H9 (cell line): ENCODE measurements at regions not wholly inside any gene's neighbourhood (a gene's known extent, or its start where the extent isn't known, plus 50 kb on each side); places are given as distances from the start of the nearest gene placed in this dataset.

Experiments used
- DNase-seq: peaks from one replicate; pipeline ENCODE4 v3.0.0-alpha.2; 2017
- H2AFZ ChIP-seq: one replicate; pipeline ENCODE4 v1.6.1; 2013; ENCODE audit warnings: mild to moderate bottlenecking, low read length, control low read depth, moderate library complexity
- H2AK5ac ChIP-seq: 2 replicates; pipeline ENCODE4 v1.6.1; 2013; ENCODE audit warnings: low read length, control low read depth, mixed read lengths; ENCODE audit not compliant: insufficient read length
- H2BK120ac ChIP-seq: one replicate; pipeline ENCODE4 v1.6.1; 2013; ENCODE audit warnings: low read depth, mild to moderate bottlenecking, low read length, control low read depth, inconsistent platforms; ENCODE audit not compliant: poor library complexity, severe bottlenecking
- H2BK12ac ChIP-seq: 2 replicates; pipeline ENCODE4 v1.6.1; 2013; ENCODE audit warnings: low read length, control low read depth, mixed read lengths, low read depth; ENCODE audit not compliant: insufficient read length
- H2BK15ac ChIP-seq: 2 replicates; pipeline ENCODE4 v1.6.1; 2013; ENCODE audit warnings: low read depth, low read length, control low read depth
- H2BK20ac ChIP-seq: one replicate; pipeline ENCODE4 v1.6.1; 2013; ENCODE audit warnings: low read depth, mild to moderate bottlenecking, low read length, control low read depth, inconsistent platforms; ENCODE audit not compliant: poor library complexity, severe bottlenecking
- H2BK5ac ChIP-seq: 2 replicates; pipeline ENCODE4 v1.6.1; 2013; ENCODE audit warnings: low read length, control low read depth, mixed read lengths; ENCODE audit not compliant: insufficient read length
- H3K14ac ChIP-seq: 2 replicates; pipeline ENCODE4 v1.6.1; 2013; ENCODE audit warnings: low read length, control low read depth; ENCODE audit not compliant: insufficient read depth
- H3K18ac ChIP-seq: 2 replicates; pipeline ENCODE4 v1.6.1; 2013; ENCODE audit warnings: low read depth, mild to moderate bottlenecking, mixed read lengths, low read length, control low read depth; ENCODE audit not compliant: insufficient read length
- H3K23ac ChIP-seq: 2 replicates; pipeline ENCODE4 v1.6.1; 2013; ENCODE audit warnings: low read length, control low read depth, mixed read lengths, low read depth; ENCODE audit not compliant: insufficient read length
- H3K23me2 ChIP-seq: 2 replicates; pipeline ENCODE4 v1.6.1; 2013; ENCODE audit warnings: low read depth, mild to moderate bottlenecking, mixed read lengths, low read length, control low read depth; ENCODE audit not compliant: insufficient read length, poor library complexity, severe bottlenecking
- H3K27ac ChIP-seq: 2 replicates; pipeline ENCODE4 v1.5.1; 2013; ENCODE audit warnings: low read length, control low read depth, mixed read lengths, low read depth; ENCODE audit not compliant: insufficient read length
- H3K27me3 ChIP-seq: 2 replicates; pipeline ENCODE4 v1.6.1; 2013; ENCODE audit warnings: low read length, control low read depth, inconsistent platforms; ENCODE audit not compliant: insufficient read depth
- H3K4ac ChIP-seq: 2 replicates; pipeline ENCODE4 v1.6.1; 2013; ENCODE audit warnings: low read depth, mild to moderate bottlenecking, control low read depth, inconsistent platforms, low read length, moderate library complexity
- H3K4me1 ChIP-seq: 2 replicates; pipeline ENCODE4 v1.6.1; 2013; ENCODE audit warnings: low read length, control low read depth, inconsistent platforms; ENCODE audit not compliant: insufficient read depth
- H3K4me2 ChIP-seq: 2 replicates; pipeline ENCODE4 v1.6.1; 2013; ENCODE audit warnings: low read length, control low read depth, mixed read lengths; ENCODE audit not compliant: insufficient read length, insufficient read depth
- H3K56ac ChIP-seq: 2 replicates; pipeline ENCODE4 v1.6.1; 2013; ENCODE audit warnings: low read depth, mild to moderate bottlenecking, mixed read lengths, low read length, control low read depth; ENCODE audit not compliant: insufficient read length
- H3K79me1 ChIP-seq: 2 replicates; pipeline ENCODE4 v1.6.1; 2013; ENCODE audit warnings: low read depth, mild to moderate bottlenecking, moderate library complexity, low read length, control low read depth, inconsistent platforms; ENCODE audit not compliant: insufficient read depth, poor library complexity, severe bottlenecking
- H3K79me2 ChIP-seq: 2 replicates; pipeline ENCODE4 v1.6.1; 2013; ENCODE audit warnings: low read length, control low read depth, inconsistent platforms; ENCODE audit not compliant: insufficient read depth
- H3K9ac ChIP-seq: 2 replicates; pipeline ENCODE4 v1.6.1; 2013; ENCODE audit warnings: low read length, control low read depth, mixed read lengths; ENCODE audit not compliant: insufficient read length; ENCODE audit errors: extremely low read depth
- H3K9me3 ChIP-seq: one replicate; pipeline ENCODE4 v1.6.1; 2013; ENCODE audit warnings: low read depth, low read length, inconsistent platforms; ENCODE audit not compliant: control insufficient read depth
- H3T11ph ChIP-seq: one replicate; pipeline ENCODE4 v1.6.1; 2013; ENCODE audit warnings: mild to moderate bottlenecking, low read length, control low read depth, inconsistent platforms
- H4K20me1 ChIP-seq: one replicate; pipeline ENCODE4 v1.6.1; 2013; ENCODE audit not compliant: control insufficient read depth, insufficient read length, insufficient read depth
- H4K5ac ChIP-seq: 2 replicates; pipeline ENCODE4 v1.6.1; 2013; ENCODE audit warnings: low read depth, mild to moderate bottlenecking, mixed read lengths, low read length, control low read depth; ENCODE audit not compliant: insufficient read length
- H4K8ac ChIP-seq: replicated peaks from 2 replicates; pipeline ENCODE4 v1.6.1; 2013; ENCODE audit warnings: low read length, control low read depth, mixed read lengths, low read depth; ENCODE audit not compliant: insufficient read length
- H4K91ac ChIP-seq: 2 replicates; pipeline ENCODE4 v1.6.1; 2013; ENCODE audit warnings: low read depth, mild to moderate bottlenecking, moderate library complexity, mixed read lengths, low read length, control low read depth; ENCODE audit not compliant: insufficient read length
- H3K27ac Mint-ChIP-seq, 3 experiments: 2 replicates in 2 of 3; 3 replicates in 1 of 3; pipeline ENCODE4 v1.8.0; 2020 to 2021; ENCODE audit warnings: mixed read lengths in 3 of 3, mild to moderate bottlenecking in 1 of 3, moderate library complexity in 1 of 3
- H3K27me3 Mint-ChIP-seq: 2 replicates; pipeline ENCODE4 v1.8.0; 2021; ENCODE audit warnings: low read depth, mild to moderate bottlenecking, moderate library complexity, mixed read lengths
- H3K36me3 Mint-ChIP-seq, 3 experiments: 2 replicates in 2 of 3; 3 replicates in 1 of 3; pipeline ENCODE4 v1.8.0; 2020 to 2021; ENCODE audit warnings: low read depth in 3 of 3, mixed read lengths in 3 of 3; ENCODE audit not compliant: insufficient read depth in 1 of 3
- H3K4me1 Mint-ChIP-seq, 2 experiments: 2 replicates each; pipeline ENCODE4 v1.8.0; 2020; ENCODE audit warnings: mixed read lengths in 2 of 2
- H3K4me3 Mint-ChIP-seq, 2 experiments: 2 replicates in 1 of 2; 3 replicates in 1 of 2; pipeline ENCODE4 v1.8.0; 2020 to 2021; ENCODE audit warnings: mild to moderate bottlenecking in 2 of 2, mixed read lengths in 2 of 2, moderate library complexity in 1 of 2
- H3K9me3 Mint-ChIP-seq, 2 experiments: 2 replicates in 1 of 2; 3 replicates in 1 of 2; pipeline ENCODE4 v1.8.0; 2020; ENCODE audit warnings: mild to moderate bottlenecking in 2 of 2, mixed read lengths in 2 of 2, moderate library complexity in 1 of 2
- WGBS: extraction: QIAGEN DNeasy Blood & Tissue Kit; methylation state at CpG from one replicate; pipeline ENCODE4 v1.1.7; 2013; ENCODE audit warnings: missing lambda C conversion rate, low lambda C conversion rate, mixed read lengths; ENCODE audit not compliant: insufficient read length; ENCODE audit errors: extremely low coverage; 5-methylcytosine and 5-hydroxymethylcytosine counted together
- TF ChIP-seq, protein P1 (sequence below): fragments of 200-600 bp; sonication (generic); conservative IDR thresholded peaks from 3 replicates; pipeline ENCODE4 v1.8.0; 2021; ENCODE audit warnings: antibody characterized with exemption, mild to moderate bottlenecking

DNA sequence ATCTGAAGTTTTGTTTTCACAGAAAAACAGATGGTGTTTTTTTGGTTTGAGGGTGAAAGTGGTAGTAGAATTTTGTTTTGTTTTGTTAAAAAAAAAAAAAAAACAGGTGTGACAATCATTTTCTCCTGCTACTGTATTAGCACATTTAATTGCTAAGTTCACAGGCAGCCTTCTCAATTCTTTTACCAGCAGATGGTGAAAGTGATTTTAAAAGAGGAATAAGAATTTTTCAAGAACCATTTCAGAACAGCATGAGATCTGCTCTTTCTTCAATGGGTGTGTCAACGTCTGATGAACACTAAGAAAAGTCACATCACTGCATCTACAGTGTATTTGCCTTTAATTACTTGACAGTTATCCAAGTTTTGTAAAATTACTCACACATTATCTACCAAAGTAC is 303.7 kb upstream of the USP15 start:
- Histone ChIP-seq H3K4me2 (no peak overlapping the region), H3K23me2 (no peaks in the 10 kb centered on the region), H4K91ac (no peak overlapping the region), H3K14ac (no peak overlapping the region), H4K20me1 (no peaks in the 10 kb centered on the region), H3K9me3 (no peaks in the 10 kb centered on the region), H2BK5ac (no peak overlapping the region), H3K79me1 (no peaks in the 10 kb centered on the region), H4K8ac (no peak overlapping the region), H3K4ac (no peak overlapping the region), H3K79me2 (no peaks in the 10 kb centered on the region), H3K23ac (no peak overlapping the region), H3K9ac (no peak overlapping the region), H2AK5ac (no peak overlapping the region), H4K5ac (no peak overlapping the region), H2BK120ac (no peak overlapping the region), H2BK20ac (no peak overlapping the region), H3K56ac (no peak overlapping the region), H3K27me3 (no peaks in the 10 kb centered on the region), H3K27ac (no peak overlapping the region), H3K18ac (no peak overlapping the region), H3T11ph (no peak overlapping the region), H2AFZ (no peak overlapping the region), H3K4me1 (no peaks in the 10 kb centered on the region), H2BK15ac (no peak overlapping the region), H2BK12ac (no peak overlapping the region)
- Mint-ChIP-seq H3K27me3 (no peaks in the 10 kb centered on the region; the same call in 1 of the 2 replicates), H3K36me3 (no peaks in the 10 kb centered on the region), H3K4me3 (no peak overlapping the region), H3K4me1 (no peaks in the 10 kb centered on the region), H3K27ac (no peak overlapping the region), H3K9me3 (no peaks in the 10 kb centered on the region; a peak in 1 of 5 replicates)
- DNase-seq: no peak
- no CpG with 5 or more reads among the region's 1 CpG for WGBS
- TF ChIP-seq, protein P1, sequence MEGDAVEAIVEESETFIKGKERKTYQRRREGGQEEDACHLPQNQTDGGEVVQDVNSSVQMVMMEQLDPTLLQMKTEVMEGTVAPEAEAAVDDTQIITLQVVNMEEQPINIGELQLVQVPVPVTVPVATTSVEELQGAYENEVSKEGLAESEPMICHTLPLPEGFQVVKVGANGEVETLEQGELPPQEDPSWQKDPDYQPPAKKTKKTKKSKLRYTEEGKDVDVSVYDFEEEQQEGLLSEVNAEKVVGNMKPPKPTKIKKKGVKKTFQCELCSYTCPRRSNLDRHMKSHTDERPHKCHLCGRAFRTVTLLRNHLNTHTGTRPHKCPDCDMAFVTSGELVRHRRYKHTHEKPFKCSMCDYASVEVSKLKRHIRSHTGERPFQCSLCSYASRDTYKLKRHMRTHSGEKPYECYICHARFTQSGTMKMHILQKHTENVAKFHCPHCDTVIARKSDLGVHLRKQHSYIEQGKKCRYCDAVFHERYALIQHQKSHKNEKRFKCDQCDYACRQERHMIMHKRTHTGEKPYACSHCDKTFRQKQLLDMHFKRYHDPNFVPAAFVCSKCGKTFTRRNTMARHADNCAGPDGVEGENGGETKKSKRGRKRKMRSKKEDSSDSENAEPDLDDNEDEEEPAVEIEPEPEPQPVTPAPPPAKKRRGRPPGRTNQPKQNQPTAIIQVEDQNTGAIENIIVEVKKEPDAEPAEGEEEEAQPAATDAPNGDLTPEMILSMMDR: no peak
